Peyer's patch (tissue), 4 donors: ENCODE measurements at regions not wholly inside any gene's neighbourhood (a gene's known extent, or its start where the extent isn't known, plus 50 kb on each side); places are given as distances from the start of the nearest gene placed in this dataset.

Source experiments
- POLR2A ChIP-seq, 2 donors: fragments of 450-650 bp; IDR thresholded peaks; one replicate each; pipeline ENCODE4 v1.5.1; 2017; ENCODE audit warnings: antibody characterized with exemption in 2 of 2, mild to moderate bottlenecking in 2 of 2, moderate library complexity in 2 of 2
- TF ChIP-seq, protein P1 (sequence below), 6 experiments: fragments of 450-650 bp in 4 of 6; fragments of 200-600 bp in 2 of 6; sonication (generic) in 1 of 6; IDR thresholded peaks; one replicate each; pipeline ENCODE4 v1.5.1; 2017 to 2019; ENCODE audit warnings: antibody characterized with exemption in 6 of 6, mild to moderate bottlenecking in 3 of 6, moderate library complexity in 1 of 6

DNA sequence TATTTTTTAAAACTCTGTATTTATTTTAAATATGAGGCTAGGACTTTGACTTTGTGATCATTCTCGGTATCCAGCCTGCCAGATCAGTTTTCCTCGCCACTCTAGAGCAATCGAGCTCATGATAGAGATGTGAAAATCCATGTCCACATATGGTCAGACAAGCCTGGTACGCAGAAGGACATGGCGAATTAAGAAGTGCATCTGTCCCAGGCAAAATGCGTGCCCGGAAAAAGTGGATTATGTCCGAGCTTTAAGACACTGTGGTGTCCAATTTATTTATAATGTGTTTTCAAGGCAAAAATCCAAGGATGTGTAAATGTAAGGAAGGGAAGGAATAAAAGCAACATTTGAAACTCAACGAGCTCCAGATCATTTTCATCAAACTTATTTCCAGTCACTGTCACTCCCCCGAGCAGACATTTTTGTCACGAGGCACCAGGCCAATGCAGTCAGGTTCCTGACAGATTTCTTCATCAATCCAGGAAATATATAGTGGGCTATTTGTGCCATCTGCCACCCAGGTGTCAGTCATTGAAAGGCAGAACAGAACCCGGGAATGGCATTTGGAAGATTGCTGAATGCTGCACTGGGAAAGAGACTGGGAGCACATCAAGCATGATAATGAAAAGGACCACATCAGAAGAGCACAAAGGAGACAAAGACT, 825.7 kb downstream of the SQOR start:
- TF ChIP-seq, protein P1, sequence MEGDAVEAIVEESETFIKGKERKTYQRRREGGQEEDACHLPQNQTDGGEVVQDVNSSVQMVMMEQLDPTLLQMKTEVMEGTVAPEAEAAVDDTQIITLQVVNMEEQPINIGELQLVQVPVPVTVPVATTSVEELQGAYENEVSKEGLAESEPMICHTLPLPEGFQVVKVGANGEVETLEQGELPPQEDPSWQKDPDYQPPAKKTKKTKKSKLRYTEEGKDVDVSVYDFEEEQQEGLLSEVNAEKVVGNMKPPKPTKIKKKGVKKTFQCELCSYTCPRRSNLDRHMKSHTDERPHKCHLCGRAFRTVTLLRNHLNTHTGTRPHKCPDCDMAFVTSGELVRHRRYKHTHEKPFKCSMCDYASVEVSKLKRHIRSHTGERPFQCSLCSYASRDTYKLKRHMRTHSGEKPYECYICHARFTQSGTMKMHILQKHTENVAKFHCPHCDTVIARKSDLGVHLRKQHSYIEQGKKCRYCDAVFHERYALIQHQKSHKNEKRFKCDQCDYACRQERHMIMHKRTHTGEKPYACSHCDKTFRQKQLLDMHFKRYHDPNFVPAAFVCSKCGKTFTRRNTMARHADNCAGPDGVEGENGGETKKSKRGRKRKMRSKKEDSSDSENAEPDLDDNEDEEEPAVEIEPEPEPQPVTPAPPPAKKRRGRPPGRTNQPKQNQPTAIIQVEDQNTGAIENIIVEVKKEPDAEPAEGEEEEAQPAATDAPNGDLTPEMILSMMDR (IDR thresholded peaks at IDR 0.05), result no peak
- no peak for TF ChIP-seq POLR2A (IDR thresholded peaks at IDR 0.05)
